Adipocyte (in vitro differentiated cells): ENCODE measurements at regions not wholly inside any gene's neighbourhood (a gene's known extent, or its start where the extent isn't known, plus 50 kb on each side); places are given as distances from the start of the nearest gene placed in this dataset.
"Not testable (repeated sequence)": the region's sequence is repeated elsewhere in the genome, so short reads cannot be mapped to it uniquely, and the experiment has no call there.

Experiments used
- DNase-seq: peaks from one replicate; pipeline ENCODE4 v3.0.0-alpha.2; 2015; ENCODE audit warnings: low read depth
- H3K27me3 ChIP-seq: replicated peaks from 2 replicates; pipeline ENCODE4 v1.7.0; 2013; ENCODE audit warnings: mild to moderate bottlenecking, low read length, moderate library complexity; ENCODE audit not compliant: control insufficient read depth, insufficient read depth
- H3K36me3 ChIP-seq: 2 replicates; pipeline ENCODE4 v1.7.0; 2013; ENCODE audit warnings: low read length, mild to moderate bottlenecking, moderate library complexity; ENCODE audit not compliant: control insufficient read depth, insufficient read depth, severe bottlenecking
- H3K4me1 ChIP-seq: 2 replicates; pipeline ENCODE4 v1.7.0; 2013; ENCODE audit warnings: mild to moderate bottlenecking, low read length, moderate library complexity; ENCODE audit not compliant: control insufficient read depth, insufficient read depth
- H3K4me3 ChIP-seq: 2 replicates; pipeline ENCODE4 v1.7.0; 2013; ENCODE audit warnings: mild to moderate bottlenecking, low read length, moderate library complexity
- H3K9ac ChIP-seq: 2 replicates; pipeline ENCODE4 v1.7.0; 2013; ENCODE audit warnings: mild to moderate bottlenecking, low read length, moderate library complexity
- H3K9me3 ChIP-seq: 2 replicates; pipeline ENCODE4 v1.7.0; 2013; ENCODE audit warnings: mild to moderate bottlenecking, low read length, moderate library complexity; ENCODE audit not compliant: control insufficient read depth

DNA sequence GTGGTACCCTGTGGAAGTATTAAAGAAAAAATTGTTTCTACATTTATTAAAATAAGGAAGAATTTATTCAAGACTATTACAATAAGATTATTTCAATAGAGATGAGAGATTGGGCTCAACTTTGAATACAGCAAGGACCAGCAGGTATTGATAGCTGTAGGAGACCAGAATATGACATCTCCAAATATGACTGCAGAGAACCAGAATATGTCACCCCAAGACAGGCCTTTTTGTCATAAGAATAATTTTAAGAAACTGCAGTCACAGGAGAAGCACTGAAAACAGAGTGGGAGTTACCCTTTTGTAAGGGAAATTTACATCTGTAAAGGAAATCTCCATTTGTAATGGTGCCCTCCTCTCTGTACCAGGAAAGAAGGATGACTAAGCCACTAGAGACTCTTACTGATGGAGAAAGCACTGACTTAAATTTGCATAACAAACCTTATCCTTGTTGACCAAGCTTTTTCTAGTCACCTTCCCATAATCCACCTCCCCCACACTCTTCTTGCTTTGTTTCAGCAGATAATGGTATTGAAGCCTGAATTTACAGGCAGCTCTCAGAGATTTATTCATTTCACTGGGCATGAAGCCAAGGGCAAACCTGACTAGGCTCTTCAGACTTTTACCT is 145.1 kb upstream of the RMP24 start:
- DNase-seq: no peak
- H3K4me1 ChIP-seq: no peaks in the 10 kb centered on the region
- no peak overlapping the region for H3K4me3 ChIP-seq
- H3K9me3 ChIP-seq: peaks cover 6% of the 10 kb centered on the region
- H3K36me3 ChIP-seq: no peaks in the 10 kb centered on the region
- H3K9ac ChIP-seq: no peak overlapping the region
- no peaks in the 10 kb centered on the region for H3K27me3 ChIP-seq

DNA sequence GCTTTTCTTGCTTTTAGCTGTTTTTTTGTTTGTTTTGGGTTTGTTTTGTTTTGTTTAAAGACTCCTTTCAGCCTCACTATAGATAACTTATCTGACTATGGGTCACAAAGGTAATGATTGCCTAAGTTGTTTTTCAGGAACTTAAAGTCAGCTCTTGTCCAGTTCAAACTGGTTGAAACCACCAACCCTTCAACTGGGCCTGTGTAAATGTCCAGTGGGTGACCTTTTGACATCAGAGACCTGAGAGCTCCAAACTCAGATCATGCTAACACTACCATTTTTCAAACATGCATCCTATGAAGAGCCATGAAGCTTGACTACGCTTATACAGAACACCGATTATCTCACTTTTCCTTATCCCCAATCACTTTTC is 144.6 kb upstream of the RMP24 start:
- no peak for DNase-seq
- Histone ChIP-seq H3K27me3 (no peaks in the 10 kb centered on the region), H3K4me3 (no peak overlapping the region), H3K9ac (no peak overlapping the region), H3K36me3 (no peaks in the 10 kb centered on the region), H3K4me1 (no peaks in the 10 kb centered on the region), H3K9me3 (peaks cover 7% of the 10 kb centered on the region)

DNA sequence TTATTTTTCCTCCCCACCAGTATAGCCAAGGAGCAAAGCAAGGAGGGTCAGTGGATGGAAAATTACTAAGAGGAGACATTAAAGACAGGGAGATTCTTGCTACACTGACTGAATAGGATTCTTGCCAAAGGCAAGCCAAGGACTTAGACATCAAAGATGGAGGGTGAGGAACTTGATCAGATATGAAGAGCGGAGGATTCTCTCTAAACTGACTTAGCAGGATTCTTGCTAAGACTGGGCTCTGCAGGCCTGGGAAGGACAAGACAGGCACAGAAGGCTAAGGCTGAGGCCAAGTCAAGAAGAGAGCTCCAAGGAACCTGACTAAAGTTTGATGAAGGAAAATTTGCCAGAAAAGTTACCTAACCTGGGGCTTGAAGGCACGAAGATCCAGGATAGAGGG is 143.9 kb upstream of the RMP24 start:
- Histone ChIP-seq H3K9ac (no peak overlapping the region), H3K9me3 (peaks cover 7% of the 10 kb centered on the region), H3K36me3 (no peaks in the 10 kb centered on the region), H3K4me3 (no peak overlapping the region), H3K4me1 (no peaks in the 10 kb centered on the region), H3K27me3 (no peaks in the 10 kb centered on the region)
- no peak for DNase-seq

DNA sequence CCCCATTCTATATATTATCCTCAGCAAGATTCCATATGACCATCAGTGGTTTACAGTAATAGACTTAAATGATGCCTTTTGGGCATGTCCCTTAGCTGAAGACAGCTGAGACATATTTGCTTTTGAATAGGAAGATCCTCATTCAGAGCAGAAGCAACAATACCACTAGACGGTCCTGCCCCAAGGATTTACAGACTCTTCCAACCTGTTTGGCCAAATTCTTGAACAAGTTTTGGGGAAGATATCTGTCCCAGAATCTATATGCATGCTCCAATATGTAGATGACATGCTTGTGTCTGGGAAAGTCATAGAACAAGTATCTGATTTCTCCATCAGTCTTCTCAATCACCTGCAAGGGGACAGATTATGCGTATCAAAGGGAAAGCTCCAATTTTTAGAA is 137.1 kb upstream of the RMP24 start:
- peaks cover 7% of the 10 kb centered on the region for H3K9me3 ChIP-seq
- no peaks in the 10 kb centered on the region for H3K27me3 ChIP-seq
- no peak overlapping the region for H3K4me3 ChIP-seq
- DNase-seq: no peak
- no peaks in the 10 kb centered on the region for H3K36me3 ChIP-seq
- no peaks in the 10 kb centered on the region for H3K4me1 ChIP-seq
- H3K9ac ChIP-seq: no peak overlapping the region

DNA sequence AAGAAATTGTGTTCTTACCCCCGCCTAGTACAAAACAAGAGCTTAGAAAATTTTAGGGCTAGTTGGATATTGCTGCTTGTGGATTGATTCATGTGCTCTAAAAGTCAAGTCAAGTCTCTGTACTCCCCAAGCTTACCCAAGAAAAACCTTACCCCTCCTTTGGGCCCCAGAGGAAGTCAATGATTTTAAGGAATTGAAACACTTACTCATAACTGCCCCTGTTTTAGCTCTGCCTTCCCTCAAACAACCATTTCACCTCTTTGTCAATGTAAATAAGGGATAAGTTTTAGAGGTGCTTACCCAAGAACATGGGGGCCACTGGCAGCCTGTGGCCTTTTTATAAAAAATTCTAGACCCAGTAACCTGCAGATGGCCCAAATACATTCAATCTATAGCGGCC is 136.6 kb upstream of the RMP24 start:
- Histone ChIP-seq H3K9me3 (peaks cover 7% of the 10 kb centered on the region), H3K4me3 (no peak overlapping the region), H3K4me1 (no peaks in the 10 kb centered on the region), H3K27me3 (no peaks in the 10 kb centered on the region), H3K9ac (no peak overlapping the region), H3K36me3 (no peaks in the 10 kb centered on the region)
- no peak for DNase-seq

DNA sequence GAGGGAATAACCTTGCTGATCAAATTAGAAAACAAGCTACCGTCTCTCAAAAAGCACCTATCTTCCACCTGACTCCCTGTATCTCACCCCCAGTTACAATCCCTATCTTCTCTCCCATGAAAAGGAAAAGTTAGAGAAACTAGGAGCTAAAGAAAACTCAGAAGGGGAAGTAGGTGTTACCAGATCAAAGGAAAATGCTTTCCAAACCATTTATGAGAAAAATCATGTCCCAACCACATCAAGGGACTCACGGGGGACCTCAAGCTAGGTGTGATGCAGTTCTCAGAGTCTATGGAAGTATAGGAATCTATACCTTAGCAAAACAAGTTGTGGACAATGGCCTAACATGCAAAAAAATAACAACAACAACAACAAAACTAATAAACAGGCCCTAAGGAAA is 135.5 kb upstream of the RMP24 start:
- peaks cover 6% of the 10 kb centered on the region for H3K9me3 ChIP-seq
- H3K27me3 ChIP-seq: no peaks in the 10 kb centered on the region
- H3K9ac ChIP-seq: no peak overlapping the region
- no peak overlapping the region for H3K4me3 ChIP-seq
- no peaks in the 10 kb centered on the region for H3K36me3 ChIP-seq
- no peaks in the 10 kb centered on the region for H3K4me1 ChIP-seq
- no peak for DNase-seq

DNA sequence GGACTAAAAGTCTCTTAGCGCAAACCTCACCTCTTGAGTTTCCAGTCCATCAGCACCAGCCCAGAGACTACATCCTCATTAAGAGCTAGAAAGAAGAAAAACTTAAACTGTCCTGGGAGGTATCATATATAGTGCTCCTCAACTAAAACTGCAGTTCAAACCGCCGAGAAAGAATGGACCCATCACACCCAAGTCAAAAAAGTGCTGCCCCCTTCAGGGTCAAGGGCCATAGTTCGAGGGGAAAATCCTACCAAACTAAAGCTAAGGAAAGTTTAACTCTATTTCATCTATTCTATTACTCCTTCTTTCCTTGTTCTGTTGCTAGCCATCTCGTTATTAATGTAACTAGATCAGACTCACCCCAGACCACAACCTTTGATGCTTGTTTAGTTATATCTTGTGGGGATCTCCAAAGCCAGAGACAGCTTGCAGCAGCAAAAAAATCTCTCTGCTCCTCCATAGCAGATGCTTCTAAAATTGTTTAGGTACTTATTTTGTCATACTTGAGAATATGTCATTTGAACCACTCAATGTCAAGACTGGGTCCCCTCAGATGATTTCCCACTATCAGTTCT is 134.5 kb upstream of the RMP24 start:
- no peaks in the 10 kb centered on the region for H3K27me3 ChIP-seq
- no peaks in the 10 kb centered on the region for H3K9me3 ChIP-seq
- peaks cover 3% of the 10 kb centered on the region for H3K4me1 ChIP-seq
- H3K4me3 ChIP-seq: no peak overlapping the region
- H3K9ac ChIP-seq: no peak overlapping the region
- no peak for DNase-seq
- H3K36me3 ChIP-seq: no peaks in the 10 kb centered on the region

DNA sequence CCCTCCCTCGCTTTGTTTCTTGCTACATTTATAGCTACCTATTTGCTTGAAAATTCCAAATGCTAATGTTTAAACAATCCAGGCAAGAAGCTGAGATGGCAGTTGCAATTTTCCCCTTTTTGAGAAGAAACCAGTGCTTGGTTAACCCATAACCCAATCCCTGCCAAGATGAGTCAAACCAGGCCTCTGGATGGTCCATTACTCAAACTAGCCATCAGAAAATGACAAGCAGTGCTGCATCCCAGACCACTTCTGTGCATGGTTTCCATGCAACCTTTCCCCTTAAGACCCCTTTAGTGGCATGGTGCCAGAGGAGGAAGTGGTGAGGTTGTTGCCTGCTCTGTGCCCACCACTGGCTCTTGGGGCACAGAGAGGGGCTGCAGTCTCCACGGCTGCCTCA is 131.2 kb upstream of the RMP24 start:
- peaks cover 3% of the 10 kb centered on the region for H3K4me1 ChIP-seq
- no peak overlapping the region for H3K4me3 ChIP-seq
- no peaks in the 10 kb centered on the region for H3K9me3 ChIP-seq
- no peaks in the 10 kb centered on the region for H3K36me3 ChIP-seq
- no peak overlapping the region for H3K9ac ChIP-seq
- DNase-seq: no peak
- H3K27me3 ChIP-seq: no peaks in the 10 kb centered on the region

DNA sequence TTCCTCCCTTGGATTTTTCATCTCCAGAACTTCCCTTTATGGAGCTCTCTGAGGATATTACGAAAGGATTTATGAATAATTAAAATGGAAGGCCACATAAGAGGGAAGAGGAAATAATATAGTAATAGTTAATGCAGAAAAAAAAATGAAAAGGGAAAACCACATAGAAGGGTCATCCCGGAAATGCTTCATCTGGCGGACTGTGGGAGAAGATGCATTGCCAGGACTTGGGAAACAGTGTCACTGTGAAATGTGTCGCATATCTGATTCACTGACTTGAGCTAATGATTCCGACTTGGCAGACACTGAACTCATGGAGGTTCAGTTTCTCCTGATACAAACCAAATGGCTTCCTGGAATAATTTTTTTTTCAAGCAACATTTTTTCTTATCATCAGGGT is 129.9 kb upstream of the RMP24 start:
- H3K9me3 ChIP-seq: no peaks in the 10 kb centered on the region
- peaks cover 3% of the 10 kb centered on the region for H3K4me1 ChIP-seq
- H3K36me3 ChIP-seq: no peaks in the 10 kb centered on the region
- no peak overlapping the region for H3K4me3 ChIP-seq
- no peak for DNase-seq
- no peaks in the 10 kb centered on the region for H3K27me3 ChIP-seq
- H3K9ac ChIP-seq: no peak overlapping the region

DNA sequence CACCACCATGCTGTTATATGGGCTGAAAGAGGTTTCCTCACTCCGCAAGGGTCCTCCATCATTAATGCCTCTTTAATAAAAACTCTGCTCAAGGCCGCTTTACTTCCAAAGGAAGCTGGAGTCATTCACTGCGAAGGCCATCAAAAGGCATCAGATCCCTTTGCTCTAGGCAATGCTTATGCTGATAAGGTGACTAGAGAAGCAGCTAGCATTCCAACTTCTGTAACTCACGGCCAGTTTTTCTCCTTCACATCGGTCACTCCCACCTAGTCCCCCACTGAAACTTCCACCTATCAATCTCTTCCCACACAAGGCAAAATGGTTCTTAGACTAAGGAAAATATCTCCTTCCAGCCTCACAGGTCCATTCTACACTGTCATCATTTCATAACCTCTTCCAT is 124.2 kb upstream of the RMP24 start:
- H3K4me3 ChIP-seq, H3K9ac ChIP-seq, DNase-seq, H3K27me3 ChIP-seq, H3K9me3 ChIP-seq, H3K36me3 ChIP-seq, H3K4me1 ChIP-seq: not testable (repeated sequence)

DNA sequence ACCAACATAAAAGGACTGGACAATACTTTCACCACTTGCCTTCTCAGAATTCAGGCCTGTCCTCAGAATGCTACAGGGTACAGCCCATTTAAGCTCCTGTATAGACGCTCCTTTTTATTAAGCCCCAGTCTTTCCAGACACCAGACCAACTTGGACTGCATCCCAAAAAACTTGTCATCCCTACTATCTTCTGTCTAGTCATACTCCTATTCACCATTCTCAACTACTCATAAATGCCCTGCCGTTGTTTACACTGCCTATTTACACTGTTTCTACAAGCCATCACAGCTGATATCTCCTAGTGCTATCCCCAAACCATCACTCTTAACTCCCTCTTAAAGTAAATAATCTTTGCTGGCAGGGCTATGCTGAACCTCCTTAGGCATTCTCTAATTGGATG is 123.2 kb upstream of the RMP24 start:
- not testable (repeated sequence) for H3K4me1 ChIP-seq, H3K9me3 ChIP-seq, H3K9ac ChIP-seq, DNase-seq, H3K36me3 ChIP-seq, H3K27me3 ChIP-seq, H3K4me3 ChIP-seq

DNA sequence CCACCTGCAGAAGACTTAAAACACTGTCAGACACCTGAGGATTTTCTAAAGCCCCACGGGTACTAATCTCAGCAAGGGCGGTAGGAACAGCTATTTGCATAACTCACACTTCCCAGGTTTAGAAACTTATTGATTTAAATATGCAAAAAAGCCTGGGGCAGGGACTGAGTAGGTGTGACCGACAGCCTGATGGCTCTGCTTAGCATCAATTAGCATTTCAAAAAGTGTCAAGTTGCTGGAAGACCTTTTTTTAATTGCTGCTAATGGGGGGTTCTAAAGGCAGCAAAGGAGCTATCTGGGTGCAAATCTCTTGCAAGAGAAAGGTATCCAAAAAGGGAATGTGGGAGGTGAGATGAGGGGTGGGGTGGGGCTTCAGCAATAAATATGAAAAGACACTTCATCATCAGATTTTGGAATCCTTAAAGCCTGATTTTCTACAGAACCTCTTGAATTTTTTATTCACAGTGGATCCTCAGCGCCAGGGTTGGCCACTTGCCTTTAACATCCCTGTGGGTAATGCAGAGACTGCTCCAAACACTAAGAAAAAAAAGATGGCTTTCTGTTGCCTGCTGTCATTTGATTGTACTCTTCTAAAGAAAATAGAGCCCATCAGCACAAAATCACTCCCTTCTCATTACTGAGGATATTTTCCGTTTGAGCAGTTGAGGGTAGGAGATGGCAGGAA is 121.1 kb upstream of the RMP24 start:
- Histone ChIP-seq H3K9ac (no peak overlapping the region), H3K36me3 (no peaks in the 10 kb centered on the region), H3K9me3 (no peaks in the 10 kb centered on the region), H3K4me1 (no peaks in the 10 kb centered on the region), H3K4me3 (no peak overlapping the region), H3K27me3 (peaks cover 12% of the 10 kb centered on the region)
- no peak for DNase-seq
